SIG-M5 treated with dmso at 0.1 percent for 504 hours (cell line): ENCODE measurements at regions not wholly inside any gene's neighbourhood (a gene's known extent, or its start where the extent isn't known, plus 50 kb on each side); places are given as distances from the start of the nearest gene placed in this dataset.

Experiments used
- DNase-seq: peaks from one replicate; lab custom pipeline; 2025; ENCODE audit not compliant: unreplicated experiment; lab: John Stamatoyannopoulos, UW

- peak; percentile 37 for DNase-seq
Observed at GRCh38 chrX:30504309-30504708, 73.3 kb downstream of the TASL start.

- no peak for DNase-seq
Observed at GRCh38 chrX:30495468-30495867, 82.1 kb downstream of the TASL start.

- no peak for DNase-seq
Observed at GRCh38 chrX:30493348-30493747, 84.2 kb downstream of the TASL start.

- no peak for DNase-seq
Observed at GRCh38 chrX:30489323-30489722, 88.2 kb downstream of the TASL start.

GRCh38 chrX:30488092-30488491, 89.5 kb downstream of the TASL start:
- peak; percentile 34 for DNase-seq

GRCh38 chrX:30483996-30484395, 93.6 kb downstream of the TASL start:
- DNase-seq: no peak

GRCh38 chrX:30468471-30468870, 109.1 kb downstream of the TASL start:
- no peak for DNase-seq
